ENCODE measurements at regions not wholly inside any gene's neighbourhood (a gene's known extent, or its start where the extent isn't known, plus 50 kb on each side); places are given as distances from the start of the nearest gene placed in this dataset.

DNA sequence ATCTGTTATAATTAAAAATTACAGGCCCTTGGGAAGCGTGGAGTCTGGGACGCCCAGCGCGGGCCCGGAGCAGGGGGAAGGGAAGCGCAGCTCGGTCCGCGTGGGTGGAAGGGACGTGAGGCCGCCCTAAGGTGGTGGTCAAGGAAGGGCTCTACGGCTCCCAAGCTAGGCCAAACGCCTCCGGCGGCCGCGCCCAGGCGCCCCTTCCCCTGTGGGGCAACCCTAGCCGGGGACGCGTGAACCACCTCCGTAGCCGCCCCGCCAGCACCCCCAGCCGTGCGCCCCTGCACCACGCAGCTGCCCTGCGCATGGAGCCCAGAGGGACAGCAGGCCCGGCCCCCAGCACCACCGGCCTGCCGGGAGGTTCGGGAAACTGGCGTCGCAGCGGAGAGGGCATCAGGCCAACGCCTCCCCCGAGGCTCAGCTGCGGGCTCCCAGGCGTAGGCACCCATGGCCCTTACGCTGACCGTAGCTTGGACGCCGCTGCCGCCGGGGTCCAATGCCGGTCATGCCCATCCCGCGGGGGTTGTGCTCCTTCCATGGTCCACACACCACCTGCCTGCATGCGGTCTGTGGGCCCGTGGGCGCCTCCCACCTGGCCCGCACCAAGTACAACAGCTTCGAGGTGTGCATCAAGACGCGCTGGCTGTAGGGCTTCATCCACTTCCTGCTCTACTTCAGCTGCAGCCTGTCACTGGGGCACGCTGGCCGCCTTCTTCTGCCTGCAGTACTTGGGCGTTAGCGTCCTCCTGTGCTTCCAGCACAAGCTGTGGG lies 166.7 kb downstream of the SEPTIN7 start:
- H3K4me3 ChIP-seq (ENCODE audit: low read depth, low read length): peak overlapping the region; percentile 31
- TF ChIP-seq, protein P1, sequence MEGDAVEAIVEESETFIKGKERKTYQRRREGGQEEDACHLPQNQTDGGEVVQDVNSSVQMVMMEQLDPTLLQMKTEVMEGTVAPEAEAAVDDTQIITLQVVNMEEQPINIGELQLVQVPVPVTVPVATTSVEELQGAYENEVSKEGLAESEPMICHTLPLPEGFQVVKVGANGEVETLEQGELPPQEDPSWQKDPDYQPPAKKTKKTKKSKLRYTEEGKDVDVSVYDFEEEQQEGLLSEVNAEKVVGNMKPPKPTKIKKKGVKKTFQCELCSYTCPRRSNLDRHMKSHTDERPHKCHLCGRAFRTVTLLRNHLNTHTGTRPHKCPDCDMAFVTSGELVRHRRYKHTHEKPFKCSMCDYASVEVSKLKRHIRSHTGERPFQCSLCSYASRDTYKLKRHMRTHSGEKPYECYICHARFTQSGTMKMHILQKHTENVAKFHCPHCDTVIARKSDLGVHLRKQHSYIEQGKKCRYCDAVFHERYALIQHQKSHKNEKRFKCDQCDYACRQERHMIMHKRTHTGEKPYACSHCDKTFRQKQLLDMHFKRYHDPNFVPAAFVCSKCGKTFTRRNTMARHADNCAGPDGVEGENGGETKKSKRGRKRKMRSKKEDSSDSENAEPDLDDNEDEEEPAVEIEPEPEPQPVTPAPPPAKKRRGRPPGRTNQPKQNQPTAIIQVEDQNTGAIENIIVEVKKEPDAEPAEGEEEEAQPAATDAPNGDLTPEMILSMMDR (IDR thresholded peaks at IDR 0.05; ENCODE audit: low read depth, low read length, missing control alignments): no peak
- H3K27ac ChIP-seq: no peak overlapping the region
- no peaks in the 10 kb centered on the region for H3K36me3 ChIP-seq (replicated peaks)
- H3K27me3 ChIP-seq (replicated peaks): no peaks in the 10 kb centered on the region
- DNase-seq: no peak
- in situ Hi-C loops (cut with HindIII; ENCODE audit: low pct_ligation_motif_present, low sequenced_read_pairs): no loop called here

GRCh38 chr7:35968140-35968940 lies 167.5 kb downstream of the SEPTIN7 start:
- TF ChIP-seq, protein P1 (IDR thresholded peaks at IDR 0.05; ENCODE audit: low read depth, low read length, missing control alignments): no peak
- Histone ChIP-seq H3K27ac (no peak overlapping the region), H3K36me3 (replicated peaks) (no peaks in the 10 kb centered on the region), H3K27me3 (replicated peaks) (no peaks in the 10 kb centered on the region), H3K4me3 (ENCODE audit: low read depth, low read length) (no peak overlapping the region)
- DNase-seq: no peak
- in situ Hi-C loops (cut with HindIII; ENCODE audit: low pct_ligation_motif_present, low sequenced_read_pairs): no loop called here

GRCh38 chr7:35969066-35969465 lies 168.2 kb downstream of the SEPTIN7 start:
- in situ Hi-C loops (cut with HindIII; ENCODE audit: low pct_ligation_motif_present, low sequenced_read_pairs): no loop called here
- DNase-seq: no peak

GRCh38 chr7:35970458-35970857 lies 169.6 kb downstream of the SEPTIN7 start:
- Histone ChIP-seq H3K27ac (no peak overlapping the region), H3K27me3 (replicated peaks) (no peaks in the 10 kb centered on the region), H3K4me3 (ENCODE audit: low read depth, low read length) (no peak overlapping the region), H3K36me3 (replicated peaks) (no peaks in the 10 kb centered on the region)
- in situ Hi-C loops (cut with HindIII; ENCODE audit: low pct_ligation_motif_present, low sequenced_read_pairs): no loop called here
- TF ChIP-seq, protein P1 (IDR thresholded peaks at IDR 0.05; ENCODE audit: low read depth, low read length, missing control alignments): no peak
- no peak for DNase-seq

More at GRCh38 chr7:35969066-35969465, 168.2 kb downstream of the SEPTIN7 start:
- no peak overlapping the region for H3K27ac ChIP-seq
- no peaks in the 10 kb centered on the region for H3K27me3 ChIP-seq (replicated peaks)
- H3K4me3 ChIP-seq (ENCODE audit: low read depth, low read length): no peak overlapping the region
- TF ChIP-seq, protein P1 (IDR thresholded peaks at IDR 0.05; ENCODE audit: low read depth, low read length, missing control alignments): no peak
- H3K36me3 ChIP-seq (replicated peaks): no peaks in the 10 kb centered on the region

DNA sequence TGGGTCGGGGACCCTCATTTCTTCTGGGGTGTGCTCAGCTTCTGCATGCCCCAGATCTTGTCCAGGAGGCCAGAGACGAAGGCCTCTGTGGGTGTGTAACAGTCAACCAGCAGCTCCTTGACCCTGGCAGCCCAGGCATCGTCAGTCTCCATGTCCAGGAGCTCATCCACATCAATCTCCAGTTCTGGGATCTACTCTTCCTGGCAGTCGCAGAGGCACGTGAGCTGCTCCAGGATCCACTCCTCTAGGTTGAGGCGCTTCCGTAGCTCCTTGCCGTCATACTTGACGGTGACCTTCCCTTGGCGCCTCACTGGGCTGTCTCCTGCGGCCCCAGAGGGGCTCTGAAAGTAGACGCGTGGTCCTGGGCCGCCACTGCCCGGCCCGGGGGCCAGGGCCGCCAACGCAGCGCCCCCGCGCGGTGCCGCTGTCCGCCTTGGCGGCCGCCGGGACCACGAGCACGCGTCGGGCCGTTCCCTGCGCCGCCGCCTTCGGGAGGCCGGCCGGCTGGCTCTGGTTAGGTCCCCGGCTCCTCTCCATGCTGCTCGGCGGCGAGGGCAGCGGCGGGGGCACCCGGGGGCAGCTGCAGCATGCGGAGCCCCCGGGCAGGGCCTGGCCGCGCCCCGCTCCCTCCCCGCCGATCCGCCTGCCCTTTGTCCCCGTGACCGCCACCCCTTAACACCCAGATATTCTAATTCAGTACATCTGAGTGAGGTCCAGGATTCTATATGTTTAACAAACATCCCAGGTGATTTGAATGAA lies 170.5 kb downstream of the SEPTIN7 start:
- Histone ChIP-seq H3K27ac (no peak overlapping the region), H3K36me3 (replicated peaks) (no peaks in the 10 kb centered on the region), H3K4me3 (ENCODE audit: low read depth, low read length) (peak overlapping the region; percentile 30), H3K27me3 (replicated peaks) (no peaks in the 10 kb centered on the region)
- in situ Hi-C loops (cut with HindIII; ENCODE audit: low pct_ligation_motif_present, low sequenced_read_pairs): no loop called here
- DNase-seq: no peak
- TF ChIP-seq, protein P1 (IDR thresholded peaks at IDR 0.05; ENCODE audit: low read depth, low read length, missing control alignments): peak; percentile 19

Data from brain microvascular endothelial cell (primary cell).